K562 (cell line): ENCODE measurements at regions not wholly inside any gene's neighbourhood (a gene's known extent, or its start where the extent isn't known, plus 50 kb on each side); places are given as distances from the start of the nearest gene placed in this dataset.

Experiments
- ELF4 ChIP-seq: fragments of 450-650 bp; formaldehyde crosslinking; IDR thresholded peaks from 2 replicates; pipeline ENCODE4 v1.4.0; 2022; ENCODE audit warnings: missing genetic modification characterization
- JUNB ChIP-seq: fragments of 450-650 bp; formaldehyde crosslinking; conservative IDR thresholded peaks from 2 replicates; pipeline ENCODE4 v1.4.0; 2020; ENCODE audit warnings: mild to moderate bottlenecking
- KLF10 ChIP-seq: fragments of 250-450 bp; sonication (Bioruptor Pico); IDR thresholded peaks from 2 replicates; pipeline ENCODE4 v1.6.1; 2021; ENCODE audit warnings: matching md5 sums
- POLR2A ChIP-seq: fragments of 450-650 bp; conservative IDR thresholded peaks from 2 replicates; pipeline ENCODE4 v1.6.1; 2016
- RBFOX2 ChIP-seq: fragments of 200-400 bp; formaldehyde crosslinking; IDR thresholded peaks from 2 replicates; pipeline ENCODE4 v1.6.1; 2017; ENCODE audit warnings: low read depth, mild to moderate bottlenecking, low read length, moderate library complexity
- TAF1 ChIP-seq: IDR thresholded peaks from 2 replicates; pipeline ENCODE4 v1.6.1; 2011; ENCODE audit warnings: mild to moderate bottlenecking, low read length, moderate library complexity; ENCODE audit not compliant: insufficient read depth, control insufficient read depth, severe bottlenecking; ENCODE audit errors: extremely low read depth
- TAF9B ChIP-seq: fragments of 450-650 bp; IDR thresholded peaks from 2 replicates; pipeline ENCODE4 v1.6.1; 2018; ENCODE audit warnings: mild to moderate bottlenecking; ENCODE audit not compliant: partially characterized antibody
- ZSCAN29 ChIP-seq: fragments of 450-650 bp; IDR thresholded peaks from 2 replicates; pipeline ENCODE4 v1.6.1; 2017
- TF ChIP-seq, protein P1 (sequence below), 3 experiments: IDR thresholded peaks in 2 of 3; conservative IDR thresholded peaks in 1 of 3; 2 replicates each; pipeline ENCODE4 v1.5.1; 2011 to 2012; ENCODE audit warnings: low read length in 3 of 3, mild to moderate bottlenecking in 3 of 3, control low read depth in 2 of 3, improper control_type of control experiment in 1 of 3, inconsistent platforms in 1 of 3, low read depth in 1 of 3, mixed read lengths in 1 of 3, moderate library complexity in 1 of 3; ENCODE audit not compliant: insufficient read depth in 2 of 3
- TF ChIP-seq, protein P2 (sequence below): fragments of 200-400 bp; formaldehyde crosslinking; IDR thresholded peaks from 2 replicates; pipeline ENCODE4 v1.6.1; 2017; ENCODE audit warnings: mild to moderate bottlenecking, low read depth, low read length, moderate library complexity

DNA sequence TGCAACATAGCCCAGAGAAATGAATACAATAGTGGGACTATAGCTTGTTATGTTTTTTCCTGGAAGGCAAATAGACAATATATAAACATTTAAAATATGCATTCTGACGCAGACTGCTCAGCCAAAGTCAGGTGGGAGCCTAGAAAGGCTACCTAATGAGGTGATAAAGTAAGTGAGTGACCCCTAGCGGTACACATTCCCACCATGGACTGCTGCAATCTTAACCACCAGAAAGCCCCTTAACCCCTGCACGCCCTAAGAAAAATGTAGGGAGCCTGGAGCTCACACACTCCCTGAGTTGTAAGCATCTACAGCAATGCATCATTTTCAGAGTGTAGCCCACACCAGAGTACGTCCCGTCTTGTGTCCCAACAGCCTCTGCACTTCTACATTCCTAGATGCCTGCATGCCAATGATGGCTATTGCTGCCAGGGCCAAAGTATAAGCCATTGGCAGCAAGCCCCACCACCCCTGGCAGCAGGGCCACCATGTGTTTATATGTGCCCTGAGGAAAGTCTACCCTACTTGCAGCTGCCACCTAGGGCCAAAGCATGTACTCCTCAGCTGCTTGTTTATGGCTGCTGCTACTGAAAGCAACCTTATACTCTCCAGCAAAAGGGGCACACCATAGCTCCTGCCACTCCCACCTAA lies 127.6 kb downstream of the KIF2B start:
- TF ChIP-seq ZSCAN29 (no peak), POLR2A (no peak), ELF4 (CRISPR knock-in tag) (no peak), TAF1 (no peak), RBFOX2 (no peak), KLF10 (no peak), JUNB (CRISPR knock-in tag) (no peak), TAF9B (no peak)
- TF ChIP-seq, protein P1, sequence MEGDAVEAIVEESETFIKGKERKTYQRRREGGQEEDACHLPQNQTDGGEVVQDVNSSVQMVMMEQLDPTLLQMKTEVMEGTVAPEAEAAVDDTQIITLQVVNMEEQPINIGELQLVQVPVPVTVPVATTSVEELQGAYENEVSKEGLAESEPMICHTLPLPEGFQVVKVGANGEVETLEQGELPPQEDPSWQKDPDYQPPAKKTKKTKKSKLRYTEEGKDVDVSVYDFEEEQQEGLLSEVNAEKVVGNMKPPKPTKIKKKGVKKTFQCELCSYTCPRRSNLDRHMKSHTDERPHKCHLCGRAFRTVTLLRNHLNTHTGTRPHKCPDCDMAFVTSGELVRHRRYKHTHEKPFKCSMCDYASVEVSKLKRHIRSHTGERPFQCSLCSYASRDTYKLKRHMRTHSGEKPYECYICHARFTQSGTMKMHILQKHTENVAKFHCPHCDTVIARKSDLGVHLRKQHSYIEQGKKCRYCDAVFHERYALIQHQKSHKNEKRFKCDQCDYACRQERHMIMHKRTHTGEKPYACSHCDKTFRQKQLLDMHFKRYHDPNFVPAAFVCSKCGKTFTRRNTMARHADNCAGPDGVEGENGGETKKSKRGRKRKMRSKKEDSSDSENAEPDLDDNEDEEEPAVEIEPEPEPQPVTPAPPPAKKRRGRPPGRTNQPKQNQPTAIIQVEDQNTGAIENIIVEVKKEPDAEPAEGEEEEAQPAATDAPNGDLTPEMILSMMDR (IDR thresholded peaks at IDR 0.05 in 2 of 3, conservative IDR thresholded peaks at IDR 0.05 in 1 of 3; ENCODE audit: insufficient read depth in 2 of 3, low read depth in 1 of 3, low read length in 3 of 3), result no peak
- TF ChIP-seq, protein P2, sequence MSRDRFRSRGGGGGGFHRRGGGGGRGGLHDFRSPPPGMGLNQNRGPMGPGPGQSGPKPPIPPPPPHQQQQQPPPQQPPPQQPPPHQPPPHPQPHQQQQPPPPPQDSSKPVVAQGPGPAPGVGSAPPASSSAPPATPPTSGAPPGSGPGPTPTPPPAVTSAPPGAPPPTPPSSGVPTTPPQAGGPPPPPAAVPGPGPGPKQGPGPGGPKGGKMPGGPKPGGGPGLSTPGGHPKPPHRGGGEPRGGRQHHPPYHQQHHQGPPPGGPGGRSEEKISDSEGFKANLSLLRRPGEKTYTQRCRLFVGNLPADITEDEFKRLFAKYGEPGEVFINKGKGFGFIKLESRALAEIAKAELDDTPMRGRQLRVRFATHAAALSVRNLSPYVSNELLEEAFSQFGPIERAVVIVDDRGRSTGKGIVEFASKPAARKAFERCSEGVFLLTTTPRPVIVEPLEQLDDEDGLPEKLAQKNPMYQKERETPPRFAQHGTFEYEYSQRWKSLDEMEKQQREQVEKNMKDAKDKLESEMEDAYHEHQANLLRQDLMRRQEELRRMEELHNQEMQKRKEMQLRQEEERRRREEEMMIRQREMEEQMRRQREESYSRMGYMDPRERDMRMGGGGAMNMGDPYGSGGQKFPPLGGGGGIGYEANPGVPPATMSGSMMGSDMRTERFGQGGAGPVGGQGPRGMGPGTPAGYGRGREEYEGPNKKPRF, result no peak
